ENCODE measurements at regions not wholly inside any gene's neighbourhood (a gene's known extent, or its start where the extent isn't known, plus 50 kb on each side); places are given as distances from the start of the nearest gene placed in this dataset.

GRCh38 chr9:7570107-7570720 is 229.4 kb downstream of the DMAC1 start:
- TF ChIP-seq CTCF (IDR thresholded peaks at IDR 0.05) (peak; percentile 51 to 80 (median 66)), EP300 (IDR thresholded peaks at IDR 0.05) (no peak), POLR2AphosphoS5 (IDR thresholded peaks at IDR 0.05) (no peak)
